GM12892 (cell line): ENCODE measurements at regions not wholly inside any gene's neighbourhood (a gene's known extent, or its start where the extent isn't known, plus 50 kb on each side); places are given as distances from the start of the nearest gene placed in this dataset.

Experiments
- POLR2A ChIP-seq: IDR thresholded peaks from 2 replicates; pipeline ENCODE4 v1.6.1; 2011; ENCODE audit warnings: low read depth, low read length, control low read depth
- POLR2AphosphoS5 ChIP-seq: IDR thresholded peaks from 2 replicates; pipeline ENCODE4 v1.6.1; 2011; ENCODE audit warnings: low read depth, low read length, control low read depth
- TAF1 ChIP-seq: IDR thresholded peaks from 2 replicates; pipeline ENCODE4 v1.6.1; 2011; ENCODE audit warnings: low read depth, mild to moderate bottlenecking, control low read depth, low read length, borderline replicate concordance

GRCh38 chr10:57790703-57791102 is 477.0 kb downstream of the IPMK start:
- TF ChIP-seq POLR2AphosphoS5 (no peak), TAF1 (no peak), POLR2A (no peak)
